ENCODE measurements at regions not wholly inside any gene's neighbourhood (a gene's known extent, or its start where the extent isn't known, plus 50 kb on each side); places are given as distances from the start of the nearest gene placed in this dataset.

- DNase-seq = no peak
Measured at GRCh38 chr9:21672140-21672539, 130.3 kb upstream of the MTAP start.

GRCh38 chr9:21672761-21673160, 129.7 kb upstream of the MTAP start:
- DNase-seq = no peak

- no peak for DNase-seq
Measured at GRCh38 chr9:21674894-21675293, 127.5 kb upstream of the MTAP start.

- no peak for DNase-seq
Measured at GRCh38 chr9:21677387-21677786, 125.0 kb upstream of the MTAP start.

GRCh38 chr9:21677834-21678233, 124.6 kb upstream of the MTAP start:
- peak in 1 of 3 donors; percentile 17 for DNase-seq

GRCh38 chr9:21679432-21679831, 123.0 kb upstream of the MTAP start:
- no peak for DNase-seq

GRCh38 chr9:21680590-21680989, 121.8 kb upstream of the MTAP start:
- no peak for DNase-seq

GRCh38 chr9:21681641-21682040, 120.8 kb upstream of the MTAP start:
- no peak for DNase-seq

- DNase-seq = no peak
Measured at GRCh38 chr9:21682381-21682780, 120.1 kb upstream of the MTAP start.

GRCh38 chr9:21682981-21683380, 119.5 kb upstream of the MTAP start:
- peak in 1 of 3 donors; percentile 13 for DNase-seq

- DNase-seq = no peak
Measured at GRCh38 chr9:21683484-21684175, 118.8 kb upstream of the MTAP start.

GRCh38 chr9:21684231-21684630, 118.2 kb upstream of the MTAP start:
- DNase-seq = peak in 1 of 3 donors; percentile 4

- no peak for DNase-seq
Measured at GRCh38 chr9:21684831-21685362, 117.5 kb upstream of the MTAP start.

GRCh38 chr9:21685502-21685901, 116.9 kb upstream of the MTAP start:
- no peak for DNase-seq

GRCh38 chr9:21686738-21687137, 115.7 kb upstream of the MTAP start:
- DNase-seq = no peak

GRCh38 chr9:21687351-21687750, 115.1 kb upstream of the MTAP start:
- no peak for DNase-seq

- peak in 2 of 3 donors; percentile 40 to 45 for DNase-seq
Measured at GRCh38 chr9:21688108-21689102, 114.0 kb upstream of the MTAP start.

GRCh38 chr9:21689854-21690253, 112.6 kb upstream of the MTAP start:
- no peak for DNase-seq

GRCh38 chr9:21690561-21690960, 111.9 kb upstream of the MTAP start:
- DNase-seq = no peak

- DNase-seq = no peak
Measured at GRCh38 chr9:21692390-21692789, 110.0 kb upstream of the MTAP start.

GRCh38 chr9:21694424-21694823, 108.0 kb upstream of the MTAP start:
- no peak for DNase-seq

- DNase-seq = no peak
Measured at GRCh38 chr9:21695443-21695842, 107.0 kb upstream of the MTAP start.

GRCh38 chr9:21695874-21696341, 106.5 kb upstream of the MTAP start:
- no peak for DNase-seq
